ENCODE measurements at regions not wholly inside any gene's neighbourhood (a gene's known extent, or its start where the extent isn't known, plus 50 kb on each side); places are given as distances from the start of the nearest gene placed in this dataset.

DNA sequence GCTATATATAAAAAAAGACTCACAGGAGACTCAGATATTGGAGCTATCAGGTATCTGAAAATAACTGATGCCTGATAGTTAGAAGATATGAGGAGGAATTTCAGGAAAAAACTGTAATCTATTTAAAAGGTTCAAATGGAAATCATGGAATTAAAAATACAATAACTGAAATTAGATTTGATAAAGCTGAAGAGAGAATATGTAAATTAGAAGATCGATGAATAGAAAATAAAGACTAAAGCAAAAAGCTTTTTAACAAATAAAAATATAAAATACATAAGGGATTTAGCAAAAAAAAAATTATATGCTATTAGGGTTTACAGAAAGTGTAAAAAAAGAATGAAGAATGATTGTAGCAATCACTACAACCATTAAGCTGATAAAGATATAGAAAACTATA is 679.8 kb upstream of the LMCD1 start:
- TF ChIP-seq POLR2A (IDR thresholded peaks at IDR 0.05) (no peak), POLR2AphosphoS5 (IDR thresholded peaks at IDR 0.05) (no peak)
- TF ChIP-seq, protein P1, sequence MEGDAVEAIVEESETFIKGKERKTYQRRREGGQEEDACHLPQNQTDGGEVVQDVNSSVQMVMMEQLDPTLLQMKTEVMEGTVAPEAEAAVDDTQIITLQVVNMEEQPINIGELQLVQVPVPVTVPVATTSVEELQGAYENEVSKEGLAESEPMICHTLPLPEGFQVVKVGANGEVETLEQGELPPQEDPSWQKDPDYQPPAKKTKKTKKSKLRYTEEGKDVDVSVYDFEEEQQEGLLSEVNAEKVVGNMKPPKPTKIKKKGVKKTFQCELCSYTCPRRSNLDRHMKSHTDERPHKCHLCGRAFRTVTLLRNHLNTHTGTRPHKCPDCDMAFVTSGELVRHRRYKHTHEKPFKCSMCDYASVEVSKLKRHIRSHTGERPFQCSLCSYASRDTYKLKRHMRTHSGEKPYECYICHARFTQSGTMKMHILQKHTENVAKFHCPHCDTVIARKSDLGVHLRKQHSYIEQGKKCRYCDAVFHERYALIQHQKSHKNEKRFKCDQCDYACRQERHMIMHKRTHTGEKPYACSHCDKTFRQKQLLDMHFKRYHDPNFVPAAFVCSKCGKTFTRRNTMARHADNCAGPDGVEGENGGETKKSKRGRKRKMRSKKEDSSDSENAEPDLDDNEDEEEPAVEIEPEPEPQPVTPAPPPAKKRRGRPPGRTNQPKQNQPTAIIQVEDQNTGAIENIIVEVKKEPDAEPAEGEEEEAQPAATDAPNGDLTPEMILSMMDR (IDR thresholded peaks at IDR 0.05): no peak
